Uterus (tissue), 2 donors: ENCODE measurements at regions not wholly inside any gene's neighbourhood (a gene's known extent, or its start where the extent isn't known, plus 50 kb on each side); places are given as distances from the start of the nearest gene placed in this dataset.

Source experiments
- POLR2A ChIP-seq, 2 donors: fragments of 450-650 bp; IDR thresholded peaks; one replicate each; pipeline ENCODE4 v1.6.1; 2016; ENCODE audit warnings: antibody characterized with exemption in 2 of 2, mild to moderate bottlenecking in 1 of 2, moderate library complexity in 1 of 2
- TF ChIP-seq, protein P1 (sequence below), 4 experiments: fragments of 200-600 bp in 2 of 4; fragments of 450-650 bp in 2 of 4; sonication (generic) in 2 of 4; IDR thresholded peaks; one replicate each; pipeline ENCODE4 v1.5.1; 2016 to 2019; ENCODE audit warnings: antibody characterized with exemption in 4 of 4, mild to moderate bottlenecking in 2 of 4, moderate library complexity in 1 of 4

DNA sequence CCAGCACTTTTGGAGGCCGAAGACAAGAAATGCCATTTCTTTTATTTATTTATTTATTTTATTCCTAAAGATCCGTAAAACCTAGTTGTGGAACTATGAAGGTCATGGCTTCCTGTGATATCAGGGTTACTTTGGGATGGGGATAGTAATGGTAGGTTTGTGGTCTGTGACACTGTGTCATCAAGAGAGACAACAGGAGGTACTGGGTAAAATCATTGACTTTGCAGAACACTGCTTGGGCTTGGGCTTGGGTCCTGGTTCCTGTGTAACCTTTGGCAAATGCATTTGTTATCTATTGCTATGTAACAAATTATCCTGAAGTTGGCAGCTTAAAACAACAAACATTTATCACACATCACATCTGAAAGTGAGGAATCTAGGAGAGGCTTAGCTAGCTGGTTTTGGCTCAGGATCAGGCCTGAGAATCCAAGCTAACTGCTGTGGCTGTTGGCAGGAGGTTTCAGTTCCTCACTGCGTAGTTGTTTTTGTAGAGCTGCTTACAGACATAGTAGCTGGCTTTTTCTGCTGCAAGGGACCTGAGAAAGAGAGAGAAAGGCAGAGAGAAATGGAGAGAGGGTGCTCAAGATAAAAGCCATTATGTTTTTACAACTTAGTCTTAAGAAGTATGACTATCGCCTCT, 576.4 kb upstream of the SLIT2 start:
- TF ChIP-seq, protein P1, sequence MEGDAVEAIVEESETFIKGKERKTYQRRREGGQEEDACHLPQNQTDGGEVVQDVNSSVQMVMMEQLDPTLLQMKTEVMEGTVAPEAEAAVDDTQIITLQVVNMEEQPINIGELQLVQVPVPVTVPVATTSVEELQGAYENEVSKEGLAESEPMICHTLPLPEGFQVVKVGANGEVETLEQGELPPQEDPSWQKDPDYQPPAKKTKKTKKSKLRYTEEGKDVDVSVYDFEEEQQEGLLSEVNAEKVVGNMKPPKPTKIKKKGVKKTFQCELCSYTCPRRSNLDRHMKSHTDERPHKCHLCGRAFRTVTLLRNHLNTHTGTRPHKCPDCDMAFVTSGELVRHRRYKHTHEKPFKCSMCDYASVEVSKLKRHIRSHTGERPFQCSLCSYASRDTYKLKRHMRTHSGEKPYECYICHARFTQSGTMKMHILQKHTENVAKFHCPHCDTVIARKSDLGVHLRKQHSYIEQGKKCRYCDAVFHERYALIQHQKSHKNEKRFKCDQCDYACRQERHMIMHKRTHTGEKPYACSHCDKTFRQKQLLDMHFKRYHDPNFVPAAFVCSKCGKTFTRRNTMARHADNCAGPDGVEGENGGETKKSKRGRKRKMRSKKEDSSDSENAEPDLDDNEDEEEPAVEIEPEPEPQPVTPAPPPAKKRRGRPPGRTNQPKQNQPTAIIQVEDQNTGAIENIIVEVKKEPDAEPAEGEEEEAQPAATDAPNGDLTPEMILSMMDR (IDR thresholded peaks at IDR 0.05): no peak
- no peak for TF ChIP-seq POLR2A (IDR thresholded peaks at IDR 0.05)
